ENCODE measurements at regions not wholly inside any gene's neighbourhood (a gene's known extent, or its start where the extent isn't known, plus 50 kb on each side); places are given as distances from the start of the nearest gene placed in this dataset.

DNA sequence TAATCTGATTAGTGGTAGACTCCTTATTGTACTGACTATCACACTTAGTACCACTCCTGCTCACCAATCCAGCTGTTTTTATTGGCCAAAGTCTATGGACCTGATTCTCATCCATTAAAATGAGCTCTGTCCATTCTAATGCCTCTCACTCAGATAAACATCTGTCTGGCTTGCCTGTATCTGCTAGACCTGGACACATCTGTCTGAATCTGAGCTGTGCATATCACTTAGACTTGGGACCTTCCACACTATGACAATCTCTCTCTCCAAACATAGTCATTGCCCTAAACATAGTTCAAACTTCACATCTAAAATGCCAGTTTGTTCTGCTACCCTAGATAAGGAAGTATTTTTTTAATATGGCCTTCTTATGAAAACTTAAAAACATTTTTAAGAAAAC is 92.6 kb downstream of the CENPW start:
- H3K27ac ChIP-seq, result no peak overlapping the region
- H3K9me3 ChIP-seq (replicated peaks in 1 of 3), result no peaks in the 10 kb centered on the region
- TF ChIP-seq, protein P1, sequence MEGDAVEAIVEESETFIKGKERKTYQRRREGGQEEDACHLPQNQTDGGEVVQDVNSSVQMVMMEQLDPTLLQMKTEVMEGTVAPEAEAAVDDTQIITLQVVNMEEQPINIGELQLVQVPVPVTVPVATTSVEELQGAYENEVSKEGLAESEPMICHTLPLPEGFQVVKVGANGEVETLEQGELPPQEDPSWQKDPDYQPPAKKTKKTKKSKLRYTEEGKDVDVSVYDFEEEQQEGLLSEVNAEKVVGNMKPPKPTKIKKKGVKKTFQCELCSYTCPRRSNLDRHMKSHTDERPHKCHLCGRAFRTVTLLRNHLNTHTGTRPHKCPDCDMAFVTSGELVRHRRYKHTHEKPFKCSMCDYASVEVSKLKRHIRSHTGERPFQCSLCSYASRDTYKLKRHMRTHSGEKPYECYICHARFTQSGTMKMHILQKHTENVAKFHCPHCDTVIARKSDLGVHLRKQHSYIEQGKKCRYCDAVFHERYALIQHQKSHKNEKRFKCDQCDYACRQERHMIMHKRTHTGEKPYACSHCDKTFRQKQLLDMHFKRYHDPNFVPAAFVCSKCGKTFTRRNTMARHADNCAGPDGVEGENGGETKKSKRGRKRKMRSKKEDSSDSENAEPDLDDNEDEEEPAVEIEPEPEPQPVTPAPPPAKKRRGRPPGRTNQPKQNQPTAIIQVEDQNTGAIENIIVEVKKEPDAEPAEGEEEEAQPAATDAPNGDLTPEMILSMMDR (IDR thresholded peaks at IDR 0.05), result no peak
- TF ChIP-seq POLR2A (IDR thresholded peaks at IDR 0.05), result no peak
- no peaks in the 10 kb centered on the region for H3K27me3 ChIP-seq
- DNase-seq, result no peak
- peaks cover 0 to 8% of the 10 kb centered on the region in 2 donors for H3K4me1 ChIP-seq (replicated peaks in 1 of 2)
- H3K4me3 ChIP-seq, result no peak overlapping the region
- intact Hi-C loops (cut with DNase I), result no loop called here
- no peaks in the 10 kb centered on the region for H3K36me3 ChIP-seq (replicated peaks in 1 of 2)

DNA sequence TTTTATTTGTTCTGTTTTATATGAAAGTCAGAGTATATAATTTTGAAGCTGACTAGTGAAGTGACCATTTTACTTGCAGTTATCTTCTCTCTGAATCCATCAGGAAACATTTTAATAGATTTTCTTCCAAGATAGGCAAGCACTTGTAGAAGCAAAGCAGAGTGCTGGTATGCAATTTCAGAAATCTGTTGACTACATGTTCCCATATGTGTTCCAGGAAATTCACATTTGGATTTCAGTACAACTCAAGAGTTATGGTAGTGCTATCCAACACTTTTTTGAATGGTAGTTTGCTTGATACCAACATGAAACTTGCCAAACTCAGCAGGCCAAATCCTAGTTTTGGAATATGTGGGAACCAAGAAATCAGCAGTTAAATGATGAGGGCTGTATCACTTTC is 94.0 kb downstream of the CENPW start:
- no peak for DNase-seq
- peaks cover 0 to 13% of the 10 kb centered on the region in 2 donors for H3K4me1 ChIP-seq (replicated peaks in 1 of 2)

DNA sequence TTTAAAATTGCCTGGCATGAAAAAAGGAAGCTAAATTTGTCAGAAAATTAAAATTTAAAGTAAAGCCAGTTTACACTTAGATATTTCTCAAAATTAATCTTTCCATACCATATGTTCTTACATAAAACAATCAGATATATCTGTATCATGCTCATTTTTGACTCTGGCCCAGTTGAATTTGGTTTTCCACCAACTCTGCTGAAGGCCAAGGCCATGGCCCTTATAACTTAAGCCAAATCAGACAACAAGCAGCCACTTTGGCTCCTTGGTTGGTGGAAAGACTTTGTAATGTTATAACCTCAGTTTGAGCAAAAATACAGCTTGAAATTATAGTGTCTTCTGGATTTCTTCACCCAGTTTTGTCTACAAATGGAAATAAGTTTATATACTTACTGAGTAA is 97.3 kb downstream of the CENPW start:
- intact Hi-C loops (cut with DNase I), result no loop called here
- TF ChIP-seq POLR2A (IDR thresholded peaks at IDR 0.05), result no peak
- TF ChIP-seq, protein P1 (IDR thresholded peaks at IDR 0.05), result no peak
- Histone ChIP-seq H3K27me3 (no peaks in the 10 kb centered on the region), H3K9me3 (replicated peaks in 1 of 3) (no peaks in the 10 kb centered on the region), H3K4me3 (no peak overlapping the region), H3K4me1 (replicated peaks in 1 of 2) (peaks cover 0 to 13% of the 10 kb centered on the region in 2 donors), H3K27ac (no peak overlapping the region), H3K36me3 (replicated peaks in 1 of 2) (no peaks in the 10 kb centered on the region)
- peak in 5 of 7 donors; percentile 18 to 42 (median 30) for DNase-seq

More for the DNA sequence above, 94.0 kb downstream of the CENPW start:
- no peaks in the 10 kb centered on the region for H3K9me3 ChIP-seq (replicated peaks in 1 of 3)
- intact Hi-C loops (cut with DNase I), result no loop called here
- no peaks in the 10 kb centered on the region for H3K36me3 ChIP-seq (replicated peaks in 1 of 2)
- no peak overlapping the region for H3K4me3 ChIP-seq
- TF ChIP-seq, protein P1 (IDR thresholded peaks at IDR 0.05), result no peak
- TF ChIP-seq POLR2A (IDR thresholded peaks at IDR 0.05), result no peak
- H3K27me3 ChIP-seq, result no peaks in the 10 kb centered on the region
- H3K27ac ChIP-seq, result no peak overlapping the region

DNA sequence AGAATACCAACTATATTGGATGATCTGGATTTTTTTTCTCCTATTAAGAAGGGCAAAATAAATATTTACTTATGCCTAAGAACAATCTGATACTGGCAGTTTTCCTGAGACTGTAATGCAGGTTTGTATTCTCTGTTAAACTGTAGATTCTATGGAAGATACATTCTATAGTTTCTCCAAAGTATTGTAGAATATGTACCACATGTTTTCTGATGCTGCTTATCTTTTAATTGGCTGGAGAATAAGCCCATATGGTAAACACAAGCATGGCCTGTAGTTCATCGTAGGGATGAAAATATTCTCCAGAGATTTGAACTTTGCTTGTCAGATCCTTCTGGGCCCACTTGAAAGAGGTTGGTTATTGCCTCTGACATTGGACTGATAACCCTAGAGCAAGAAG is 99.1 kb downstream of the CENPW start:
- no peak for DNase-seq
- H3K36me3 ChIP-seq (replicated peaks in 1 of 2), result no peaks in the 10 kb centered on the region
- TF ChIP-seq POLR2A (IDR thresholded peaks at IDR 0.05), result no peak
- TF ChIP-seq, protein P1 (IDR thresholded peaks at IDR 0.05), result no peak
- no peak overlapping the region for H3K27ac ChIP-seq
- H3K4me3 ChIP-seq, result no peak overlapping the region
- no peaks in the 10 kb centered on the region for H3K27me3 ChIP-seq
- WGBS, 4 donors, result 69 to 76% (median 71%) methylated on average over 1 of the region's 1 CpG
- peaks cover 0 to 13% of the 10 kb centered on the region in 2 donors for H3K4me1 ChIP-seq (replicated peaks in 1 of 2)
- intact Hi-C loops (cut with DNase I), result no loop called here
- H3K9me3 ChIP-seq (replicated peaks in 1 of 3), result no peaks in the 10 kb centered on the region
